Panc1 (cell line): ENCODE measurements at regions not wholly inside any gene's neighbourhood (a gene's known extent, or its start where the extent isn't known, plus 50 kb on each side); places are given as distances from the start of the nearest gene placed in this dataset.

Experiments used
- ATAC-seq: fragments of 200-7000 bp; cut with Tn5 transposase; 2 replicates; pipeline ENCODE4 v1.9.1; 2020; ENCODE audit warnings: mild to moderate bottlenecking, moderate library complexity
- BruUV-seq: library from RNA; stranded (reverse); fragments of 400-500 nt; replicated peaks from 2 replicates; lab custom pipeline; 2021; lab: Mats Ljungman, UMichigan
- CTCF ChIA-PET: fragments of 300-600 bp; sonication (Branson Sonifier 250); formaldehyde crosslinking; loops from one replicate; lab custom pipeline; 2022; ENCODE audit warnings: antibody characterized with exemption; lab: Charles Lee
- POLR2A ChIA-PET: fragments of 300-600 bp; sonication (Branson Sonifier 250); formaldehyde crosslinking; loops from one replicate; lab custom pipeline; 2022; ENCODE audit warnings: antibody characterized with exemption; lab: Charles Lee
- DNase-seq: peaks from one replicate; pipeline ENCODE4 v3.0.0-alpha.2; 2010; ENCODE audit warnings: low read depth, low spot score
- H3K27ac ChIP-seq: 2 replicates; pipeline ENCODE4 v1.5.1; 2011; ENCODE audit warnings: mild to moderate bottlenecking, low read length, inconsistent platforms
- H3K27me3 ChIP-seq: fragments of 200-500 bp; sonication (Bioruptor generic); 2 replicates; pipeline ENCODE4 v1.6.0; 2014; ENCODE audit warnings: low read length, inconsistent platforms; ENCODE audit not compliant: control insufficient read depth, insufficient read depth
- H3K36me3 ChIP-seq: fragments of 200-500 bp; sonication (Bioruptor generic); 2 replicates; pipeline ENCODE4 v1.5.1; 2014; ENCODE audit warnings: inconsistent platforms, mild to moderate bottlenecking, low read length, moderate library complexity; ENCODE audit not compliant: control insufficient read depth, insufficient read depth
- H3K4me1 ChIP-seq: 2 replicates; pipeline ENCODE4 v1.5.1; 2011; ENCODE audit warnings: inconsistent platforms, mild to moderate bottlenecking, low read length, moderate library complexity; ENCODE audit not compliant: control insufficient read depth, insufficient read depth
- H3K4me3 ChIP-seq, 2 experiments: 2 replicates each; pipeline ENCODE4 v1.5.1; 2011 to 2012; ENCODE audit warnings: low read depth in 2 of 2, low read length in 2 of 2, mild to moderate bottlenecking in 2 of 2, inconsistent platforms in 1 of 2, moderate library complexity in 1 of 2
- H3K9me3 ChIP-seq: fragments of 200-500 bp; sonication (Bioruptor generic); 2 replicates; pipeline ENCODE4 v1.5.1; 2014; ENCODE audit warnings: low read depth, mild to moderate bottlenecking, inconsistent platforms, low read length, moderate library complexity; ENCODE audit not compliant: control insufficient read depth, insufficient read depth
- POLR2AphosphoS5 ChIP-seq: IDR thresholded peaks from 2 replicates; pipeline ENCODE4 v1.6.1; 2012; ENCODE audit warnings: mild to moderate bottlenecking, low read depth, low read length, moderate library complexity
- SIN3A ChIP-seq: IDR thresholded peaks from 2 replicates; pipeline ENCODE4 v1.6.1; 2012; ENCODE audit warnings: low read depth, mild to moderate bottlenecking, low read length, moderate library complexity, borderline replicate concordance; ENCODE audit not compliant: insufficient read depth
- TCF7L2 ChIP-seq: IDR thresholded peaks from 2 replicates; pipeline ENCODE4 v1.6.1; 2011; ENCODE audit warnings: mild to moderate bottlenecking, low read depth, low read length, inconsistent platforms
- in situ Hi-C: cut with HindIII; loops from 2 replicates; pipeline ENCODE4 v1.10.0; 2016; ENCODE audit warnings: low sequenced_read_pairs, low pct_unique_long_range_greater_than_20kb
- intact Hi-C: fragments of 100-400 bp; cut with micrococcal nuclease; formaldehyde crosslinking; loops from one replicate; pipeline ENCODE4 v1.10.0; 2022; ENCODE audit not compliant: unreplicated experiment
- TF ChIP-seq, protein P1 (sequence below), 2 experiments: IDR thresholded peaks; 2 replicates each; pipeline ENCODE4 v1.6.1; 2011 to 2012; ENCODE audit warnings: low read depth in 2 of 2, control low read depth in 1 of 2, low read length in 1 of 2, mild to moderate bottlenecking in 1 of 2, moderate library complexity in 1 of 2; ENCODE audit not compliant: insufficient read depth in 1 of 2
- TF ChIP-seq, protein P2 (sequence below): fragments of 450-650 bp; IDR thresholded peaks from 2 replicates; pipeline ENCODE4 v1.5.1; 2017; ENCODE audit warnings: mild to moderate bottlenecking

DNA sequence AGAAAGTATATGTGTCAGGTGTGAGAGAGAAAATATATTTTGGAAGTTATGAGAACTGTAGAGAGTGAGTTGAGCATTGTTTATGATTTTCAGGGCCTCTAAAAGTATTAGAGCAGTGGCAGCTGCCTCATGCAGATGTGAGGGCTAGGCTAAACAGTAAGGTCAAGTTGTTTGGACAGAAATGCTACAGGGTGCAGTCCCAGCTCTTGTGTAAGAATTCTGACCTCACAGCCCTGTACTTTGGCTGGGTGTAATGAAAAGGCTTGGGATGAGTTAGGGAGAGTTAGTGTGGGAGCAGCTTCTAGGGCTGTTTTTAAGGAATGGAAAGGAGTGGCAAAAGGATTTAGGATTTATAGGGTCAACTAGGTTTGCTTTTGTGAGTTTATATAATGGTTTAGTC, 764.8 kb upstream of the ADGRB3 start:
- ATAC-seq (no peak), DNase-seq (no peak)
- no peak overlapping the region for H3K4me3 ChIP-seq
- H3K4me1 ChIP-seq = no peaks in the 10 kb centered on the region
- H3K27me3 ChIP-seq = no peaks in the 10 kb centered on the region
- CTCF ChIA-PET = no interaction called here
- intact Hi-C loops (no loop called here), in situ Hi-C loops (no loop called here)
- POLR2A ChIA-PET = no interaction called here
- no peak overlapping the region for H3K27ac ChIP-seq
- no TSS peak for BruUV-seq
- no peak for TF ChIP-seq POLR2AphosphoS5
- H3K36me3 ChIP-seq = no peaks in the 10 kb centered on the region
- no peaks in the 10 kb centered on the region for H3K9me3 ChIP-seq

DNA sequence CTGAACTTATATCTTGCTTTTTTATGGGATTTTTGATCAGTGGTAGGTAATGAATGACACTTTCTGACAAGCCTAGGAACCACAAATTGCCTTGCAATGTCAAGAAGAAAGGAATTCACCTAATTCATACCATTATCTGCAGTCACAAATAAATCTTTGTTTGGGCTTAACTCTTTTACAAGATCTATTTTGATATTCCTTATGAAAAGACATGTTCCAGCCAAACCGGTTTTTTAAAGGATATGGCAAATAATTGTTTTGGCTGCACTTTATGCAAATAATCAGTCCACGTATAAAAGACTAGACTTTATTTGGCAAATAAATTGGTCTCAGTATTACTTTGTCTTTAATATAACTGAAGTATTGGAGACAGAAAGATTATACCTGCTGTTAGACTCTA, 771.7 kb upstream of the ADGRB3 start:
- H3K9me3 ChIP-seq = no peaks in the 10 kb centered on the region
- no peaks in the 10 kb centered on the region for H3K36me3 ChIP-seq
- H3K4me1 ChIP-seq = no peaks in the 10 kb centered on the region
- ChIA-PET CTCF (no interaction called here), POLR2A (no interaction called here)
- in situ Hi-C loops = no loop called here
- H3K4me3 ChIP-seq = no peak overlapping the region
- H3K27me3 ChIP-seq = no peaks in the 10 kb centered on the region
- no peak overlapping the region for H3K27ac ChIP-seq
- no TSS peak for BruUV-seq
- TF ChIP-seq SIN3A = no peak
- TF ChIP-seq POLR2AphosphoS5 = no peak
- TF ChIP-seq, protein P1, sequence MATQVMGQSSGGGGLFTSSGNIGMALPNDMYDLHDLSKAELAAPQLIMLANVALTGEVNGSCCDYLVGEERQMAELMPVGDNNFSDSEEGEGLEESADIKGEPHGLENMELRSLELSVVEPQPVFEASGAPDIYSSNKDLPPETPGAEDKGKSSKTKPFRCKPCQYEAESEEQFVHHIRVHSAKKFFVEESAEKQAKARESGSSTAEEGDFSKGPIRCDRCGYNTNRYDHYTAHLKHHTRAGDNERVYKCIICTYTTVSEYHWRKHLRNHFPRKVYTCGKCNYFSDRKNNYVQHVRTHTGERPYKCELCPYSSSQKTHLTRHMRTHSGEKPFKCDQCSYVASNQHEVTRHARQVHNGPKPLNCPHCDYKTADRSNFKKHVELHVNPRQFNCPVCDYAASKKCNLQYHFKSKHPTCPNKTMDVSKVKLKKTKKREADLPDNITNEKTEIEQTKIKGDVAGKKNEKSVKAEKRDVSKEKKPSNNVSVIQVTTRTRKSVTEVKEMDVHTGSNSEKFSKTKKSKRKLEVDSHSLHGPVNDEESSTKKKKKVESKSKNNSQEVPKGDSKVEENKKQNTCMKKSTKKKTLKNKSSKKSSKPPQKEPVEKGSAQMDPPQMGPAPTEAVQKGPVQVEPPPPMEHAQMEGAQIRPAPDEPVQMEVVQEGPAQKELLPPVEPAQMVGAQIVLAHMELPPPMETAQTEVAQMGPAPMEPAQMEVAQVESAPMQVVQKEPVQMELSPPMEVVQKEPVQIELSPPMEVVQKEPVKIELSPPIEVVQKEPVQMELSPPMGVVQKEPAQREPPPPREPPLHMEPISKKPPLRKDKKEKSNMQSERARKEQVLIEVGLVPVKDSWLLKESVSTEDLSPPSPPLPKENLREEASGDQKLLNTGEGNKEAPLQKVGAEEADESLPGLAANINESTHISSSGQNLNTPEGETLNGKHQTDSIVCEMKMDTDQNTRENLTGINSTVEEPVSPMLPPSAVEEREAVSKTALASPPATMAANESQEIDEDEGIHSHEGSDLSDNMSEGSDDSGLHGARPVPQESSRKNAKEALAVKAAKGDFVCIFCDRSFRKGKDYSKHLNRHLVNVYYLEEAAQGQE (IDR thresholded peaks at IDR 0.05; ENCODE audit: insufficient read depth in 1 of 2, low read depth in 2 of 2, low read length in 1 of 2) = no peak
- no peak for TF ChIP-seq TCF7L2
- TF ChIP-seq, protein P2, sequence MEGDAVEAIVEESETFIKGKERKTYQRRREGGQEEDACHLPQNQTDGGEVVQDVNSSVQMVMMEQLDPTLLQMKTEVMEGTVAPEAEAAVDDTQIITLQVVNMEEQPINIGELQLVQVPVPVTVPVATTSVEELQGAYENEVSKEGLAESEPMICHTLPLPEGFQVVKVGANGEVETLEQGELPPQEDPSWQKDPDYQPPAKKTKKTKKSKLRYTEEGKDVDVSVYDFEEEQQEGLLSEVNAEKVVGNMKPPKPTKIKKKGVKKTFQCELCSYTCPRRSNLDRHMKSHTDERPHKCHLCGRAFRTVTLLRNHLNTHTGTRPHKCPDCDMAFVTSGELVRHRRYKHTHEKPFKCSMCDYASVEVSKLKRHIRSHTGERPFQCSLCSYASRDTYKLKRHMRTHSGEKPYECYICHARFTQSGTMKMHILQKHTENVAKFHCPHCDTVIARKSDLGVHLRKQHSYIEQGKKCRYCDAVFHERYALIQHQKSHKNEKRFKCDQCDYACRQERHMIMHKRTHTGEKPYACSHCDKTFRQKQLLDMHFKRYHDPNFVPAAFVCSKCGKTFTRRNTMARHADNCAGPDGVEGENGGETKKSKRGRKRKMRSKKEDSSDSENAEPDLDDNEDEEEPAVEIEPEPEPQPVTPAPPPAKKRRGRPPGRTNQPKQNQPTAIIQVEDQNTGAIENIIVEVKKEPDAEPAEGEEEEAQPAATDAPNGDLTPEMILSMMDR = no peak
- no peak for ATAC-seq
- DNase-seq = no peak
- intact Hi-C loops = no loop called here

DNA sequence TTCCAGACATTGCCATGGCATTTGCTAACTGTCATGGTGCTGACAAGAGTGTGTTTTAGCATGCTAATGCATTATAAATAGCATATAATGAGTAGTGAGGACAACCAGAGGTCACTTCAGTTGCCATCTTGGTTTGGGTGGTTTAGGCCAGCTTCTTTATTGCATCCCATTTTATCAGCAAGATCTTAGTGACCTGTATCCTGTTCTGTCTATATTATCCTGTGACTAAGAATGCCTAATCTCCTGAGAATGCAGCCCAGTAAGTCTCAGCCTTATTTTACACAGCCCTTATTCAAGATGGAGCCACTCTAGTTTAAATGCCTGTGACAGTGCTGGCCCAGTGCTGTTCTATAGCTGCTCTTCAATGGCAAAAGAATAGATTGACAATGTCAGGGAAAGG, 781.0 kb upstream of the ADGRB3 start:
- Histone ChIP-seq H3K9me3 (no peaks in the 10 kb centered on the region), H3K36me3 (no peaks in the 10 kb centered on the region), H3K4me3 (no peak overlapping the region), H3K27ac (no peak overlapping the region), H3K4me1 (no peaks in the 10 kb centered on the region), H3K27me3 (no peaks in the 10 kb centered on the region)
- intact Hi-C loops = no loop called here
- in situ Hi-C loops = no loop called here
- CTCF ChIA-PET = no interaction called here
- no peak for DNase-seq
- POLR2A ChIA-PET = no interaction called here
- no peak for TF ChIP-seq POLR2AphosphoS5
- no peak for TF ChIP-seq SIN3A
- TF ChIP-seq, protein P1 (IDR thresholded peaks at IDR 0.05; ENCODE audit: insufficient read depth in 1 of 2, low read depth in 2 of 2, low read length in 1 of 2) = no peak
- TF ChIP-seq TCF7L2 = no peak
- TF ChIP-seq, protein P2 = no peak
- BruUV-seq = no TSS peak
- no peak for ATAC-seq
